ENCODE measurements at regions not wholly inside any gene's neighbourhood (a gene's known extent, or its start where the extent isn't known, plus 50 kb on each side); places are given as distances from the start of the nearest gene placed in this dataset.

- no peak for TF ChIP-seq CTCF (IDR thresholded peaks at IDR 0.05; ENCODE audit: unreplicated experiment)
- no peak overlapping the region for H3K4me3 Mint-ChIP-seq (ENCODE audit: unreplicated experiment)
- H3K27me3 Mint-ChIP-seq (ENCODE audit: unreplicated experiment): no peaks in the 10 kb centered on the region
- H3K9me3 Mint-ChIP-seq (ENCODE audit: unreplicated experiment): no peaks in the 10 kb centered on the region
- H3K36me3 Mint-ChIP-seq (ENCODE audit: low read depth, unreplicated experiment): no peaks in the 10 kb centered on the region
- no peak for DNase-seq (ENCODE audit: low spot score)
- no peak overlapping the region for H3K27ac Mint-ChIP-seq (ENCODE audit: unreplicated experiment)
- no peaks in the 10 kb centered on the region for H3K4me1 Mint-ChIP-seq (ENCODE audit: unreplicated experiment)
Measured at GRCh38 chr4:138298866-138299265, 56.7 kb upstream of the SLC7A11 start.

DNA sequence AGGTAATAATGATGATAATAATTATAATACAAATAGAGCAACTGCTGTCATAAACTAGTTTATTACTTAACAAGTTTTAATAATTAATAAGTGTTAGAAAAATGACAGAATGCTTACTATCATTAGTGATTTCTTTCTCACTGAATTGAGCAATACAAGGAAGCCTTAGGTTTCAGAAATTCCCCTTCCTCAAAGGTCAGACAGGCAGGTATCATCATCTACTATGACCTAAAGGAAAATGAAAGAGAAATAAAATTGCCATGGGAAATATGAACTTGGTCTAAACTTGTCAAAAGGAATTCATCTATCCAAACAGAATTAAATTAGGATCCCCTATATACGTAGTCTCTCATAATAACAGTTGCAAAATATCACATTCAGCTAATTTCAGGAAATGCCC is 56.3 kb upstream of the SLC7A11 start:
- Mint-ChIP-seq H3K27me3 (ENCODE audit: unreplicated experiment) (no peaks in the 10 kb centered on the region), H3K4me3 (ENCODE audit: unreplicated experiment) (no peak overlapping the region), H3K9me3 (ENCODE audit: unreplicated experiment) (no peaks in the 10 kb centered on the region), H3K36me3 (ENCODE audit: low read depth, unreplicated experiment) (no peaks in the 10 kb centered on the region), H3K4me1 (ENCODE audit: unreplicated experiment) (no peaks in the 10 kb centered on the region), H3K27ac (ENCODE audit: unreplicated experiment) (no peak overlapping the region)
- no peak for DNase-seq (ENCODE audit: low spot score)
- TF ChIP-seq CTCF (IDR thresholded peaks at IDR 0.05; ENCODE audit: unreplicated experiment): no peak

DNA sequence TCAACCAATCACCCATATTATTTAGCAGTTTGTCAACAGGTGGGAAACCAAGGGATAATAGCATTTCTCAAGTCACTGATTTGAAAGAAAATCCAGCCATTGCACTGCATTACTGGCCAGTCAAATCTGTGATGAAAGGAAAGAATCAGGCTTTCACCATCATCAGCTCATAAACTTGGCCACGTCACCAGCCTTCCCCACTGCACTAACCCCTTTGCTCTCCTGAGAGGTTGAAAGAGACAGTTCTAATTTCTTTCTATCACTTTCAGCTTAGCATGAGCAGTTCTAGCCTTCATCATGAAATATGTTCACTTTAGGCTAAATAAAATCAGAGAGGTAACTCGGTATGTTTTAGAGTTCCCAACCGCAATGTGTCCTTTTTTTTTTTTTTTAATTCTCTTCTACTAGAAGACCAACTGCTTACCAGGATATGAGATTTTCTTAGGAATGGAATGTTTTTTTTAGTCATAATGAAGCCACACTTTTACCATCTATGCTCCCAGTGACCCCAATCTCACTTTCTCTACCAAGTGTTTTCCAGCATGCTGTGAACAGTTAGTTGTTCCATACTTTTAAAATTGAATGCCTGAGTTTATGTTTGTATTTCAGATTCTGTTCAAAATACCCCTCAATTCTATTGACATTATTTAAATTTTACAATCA is 55.7 kb upstream of the SLC7A11 start:
- Mint-ChIP-seq H3K4me1 (ENCODE audit: unreplicated experiment) (no peaks in the 10 kb centered on the region), H3K4me3 (ENCODE audit: unreplicated experiment) (no peak overlapping the region), H3K36me3 (ENCODE audit: low read depth, unreplicated experiment) (no peaks in the 10 kb centered on the region), H3K27ac (ENCODE audit: unreplicated experiment) (no peak overlapping the region), H3K27me3 (ENCODE audit: unreplicated experiment) (no peaks in the 10 kb centered on the region), H3K9me3 (ENCODE audit: unreplicated experiment) (no peaks in the 10 kb centered on the region)
- no peak for TF ChIP-seq CTCF (IDR thresholded peaks at IDR 0.05; ENCODE audit: unreplicated experiment)
- DNase-seq (ENCODE audit: low spot score): no peak

DNA sequence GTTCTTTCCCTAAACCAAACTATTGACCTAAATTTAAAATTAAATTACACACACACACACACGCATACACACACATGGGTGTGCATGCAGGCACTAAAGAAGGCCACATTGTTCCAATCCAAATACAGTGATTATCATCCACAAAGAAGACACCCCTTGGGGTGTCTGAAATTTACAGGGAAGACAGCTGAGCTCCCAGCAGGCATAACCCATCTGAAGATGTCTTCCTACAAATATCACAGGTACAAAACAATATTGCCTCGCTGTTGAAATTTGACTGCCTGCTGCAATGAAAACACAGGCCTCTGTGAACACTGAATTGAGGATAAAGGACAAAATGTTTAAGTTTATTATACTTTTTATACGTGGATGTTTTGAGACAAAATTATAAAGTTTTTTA is 50.2 kb upstream of the SLC7A11 start:
- no peaks in the 10 kb centered on the region for H3K4me1 Mint-ChIP-seq (ENCODE audit: unreplicated experiment)
- H3K36me3 Mint-ChIP-seq (ENCODE audit: low read depth, unreplicated experiment): no peaks in the 10 kb centered on the region
- no peaks in the 10 kb centered on the region for H3K9me3 Mint-ChIP-seq (ENCODE audit: unreplicated experiment)
- no peak overlapping the region for H3K27ac Mint-ChIP-seq (ENCODE audit: unreplicated experiment)
- DNase-seq (ENCODE audit: low spot score): no peak
- no peak overlapping the region for H3K4me3 Mint-ChIP-seq (ENCODE audit: unreplicated experiment)
- no peak for TF ChIP-seq CTCF (IDR thresholded peaks at IDR 0.05; ENCODE audit: unreplicated experiment)
- H3K27me3 Mint-ChIP-seq (ENCODE audit: unreplicated experiment): no peaks in the 10 kb centered on the region

All from endothelial cell (in vitro differentiated cells).